IPS-NIHi7 (cell line): ENCODE measurements at regions not wholly inside any gene's neighbourhood (a gene's known extent, or its start where the extent isn't known, plus 50 kb on each side); places are given as distances from the start of the nearest gene placed in this dataset.
"Not testable (repeated sequence)": the region's sequence is repeated elsewhere in the genome, so short reads cannot be mapped to it uniquely, and the experiment has no call there.

ENCODE experiments used
- DNase-seq: peaks from one replicate; pipeline ENCODE4 v3.0.0; 2012; ENCODE audit warnings: mixed read lengths; ENCODE audit errors: extremely low spot score

DNA sequence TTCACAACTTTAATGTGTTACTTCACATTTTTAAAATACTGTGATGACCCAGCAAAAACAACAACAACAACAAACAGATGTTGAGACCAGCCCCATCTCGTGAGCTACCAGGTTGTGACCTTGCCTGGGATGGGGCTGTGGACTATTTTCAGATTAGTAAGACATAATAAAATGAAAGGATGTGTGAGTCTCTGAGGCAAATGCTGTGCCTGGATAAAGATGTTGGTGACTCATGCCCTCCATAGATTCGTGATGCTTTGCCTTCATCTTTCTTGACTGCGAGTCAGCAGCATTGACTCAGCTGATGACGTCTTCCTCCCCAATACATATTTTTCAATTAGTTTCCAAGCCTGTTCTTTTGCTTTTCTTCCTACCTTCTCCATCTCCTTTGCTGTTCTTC lies 453.0 kb upstream of the CFAP20DC start:
- no peak for DNase-seq

GRCh38 chr3:59499954-59500353 lies 450.1 kb upstream of the CFAP20DC start:
- DNase-seq = no peak

DNA sequence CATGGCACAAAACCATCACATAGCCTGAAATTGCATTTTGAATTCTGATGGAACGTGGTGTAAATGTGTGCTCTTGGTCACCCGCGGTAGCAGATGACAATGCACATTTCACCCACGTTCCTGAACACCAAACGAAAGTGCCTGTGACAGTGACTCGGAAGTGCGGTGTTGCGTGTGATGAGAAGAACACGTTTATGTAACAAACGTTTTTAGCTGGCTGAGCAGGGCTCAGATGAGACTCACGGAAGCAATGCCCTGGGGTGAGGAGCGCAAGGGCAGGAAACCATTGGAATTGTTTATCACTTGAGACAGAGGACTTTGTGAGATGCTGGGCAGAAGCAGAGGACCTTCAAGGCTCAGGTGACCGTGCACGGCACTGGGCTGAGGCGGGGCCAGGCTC lies 449.2 kb upstream of the CFAP20DC start:
- no peak for DNase-seq

DNA sequence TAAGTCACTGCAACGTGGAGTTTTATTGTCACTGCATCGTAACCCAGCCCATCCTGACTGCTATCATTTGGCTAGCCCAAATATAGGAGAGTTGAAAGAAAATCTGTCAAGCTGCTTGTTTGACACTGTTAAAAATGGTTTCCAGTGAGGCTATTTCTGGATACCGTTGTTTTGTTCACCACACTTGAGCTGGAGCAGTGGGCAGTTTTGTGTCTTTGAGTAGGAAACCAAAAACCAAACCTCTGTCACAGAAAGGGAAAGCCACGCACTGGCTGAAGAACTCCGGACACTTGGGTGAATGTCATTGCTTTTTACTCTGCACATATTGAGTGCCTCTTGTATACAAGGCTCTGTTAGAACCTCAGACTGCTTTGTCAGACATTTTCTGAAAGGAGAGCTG lies 446.4 kb upstream of the CFAP20DC start:
- DNase-seq = no peak

GRCh38 chr3:59494969-59495368 lies 445.1 kb upstream of the CFAP20DC start:
- not testable (repeated sequence) for DNase-seq

GRCh38 chr3:59486520-59486919 lies 436.7 kb upstream of the CFAP20DC start:
- no peak for DNase-seq

- DNase-seq = no peak
Measured at GRCh38 chr3:59483191-59483590, 433.4 kb upstream of the CFAP20DC start.

DNA sequence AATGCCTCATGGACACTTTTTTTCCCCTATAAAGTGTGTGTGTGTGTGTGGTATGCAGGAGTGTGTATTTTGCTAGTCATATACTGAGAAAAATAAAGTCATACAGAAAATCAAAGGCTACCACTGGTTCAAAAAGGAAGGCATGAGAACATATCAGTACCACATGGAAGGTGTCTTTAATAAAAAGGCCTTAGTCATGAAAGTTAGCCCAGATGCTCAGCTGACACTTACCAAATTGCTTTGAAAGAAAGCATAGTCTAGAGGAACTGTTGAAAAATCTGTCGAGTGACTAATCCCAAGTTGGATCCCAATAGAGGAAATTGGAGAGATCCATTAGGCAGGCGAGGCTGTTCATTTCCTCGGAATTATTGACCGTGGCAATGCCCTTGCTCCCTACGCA lies 432.9 kb upstream of the CFAP20DC start:
- no peak for DNase-seq

DNA sequence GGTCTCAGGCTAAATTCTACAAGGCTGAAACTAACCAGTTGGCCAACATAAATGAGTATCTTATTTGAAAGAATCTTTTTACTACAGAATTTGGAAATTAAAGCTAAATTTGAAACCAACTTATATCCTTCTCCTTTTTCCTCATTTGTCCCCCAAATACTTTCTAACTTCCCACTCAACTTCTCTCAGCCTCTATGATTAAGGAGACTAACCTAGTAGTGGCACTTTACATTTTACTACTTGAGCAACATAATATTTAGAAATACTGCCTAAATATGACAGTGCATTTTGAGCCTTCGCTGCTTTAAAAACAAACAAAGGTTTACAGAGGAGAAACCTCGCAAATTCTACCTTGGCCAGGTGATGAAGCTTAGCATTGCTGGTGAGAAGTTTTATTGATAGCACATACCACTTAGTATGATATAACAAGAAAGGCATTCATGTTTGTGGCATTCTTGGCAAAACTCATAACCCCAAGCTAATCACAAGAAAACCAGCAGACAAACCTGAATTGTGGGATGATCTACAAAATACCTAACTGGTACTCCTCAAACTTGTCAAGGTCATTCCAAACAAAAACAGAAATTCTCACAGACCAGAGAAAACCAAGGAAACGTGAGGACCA lies 432.1 kb upstream of the CFAP20DC start:
- DNase-seq = no peak

DNA sequence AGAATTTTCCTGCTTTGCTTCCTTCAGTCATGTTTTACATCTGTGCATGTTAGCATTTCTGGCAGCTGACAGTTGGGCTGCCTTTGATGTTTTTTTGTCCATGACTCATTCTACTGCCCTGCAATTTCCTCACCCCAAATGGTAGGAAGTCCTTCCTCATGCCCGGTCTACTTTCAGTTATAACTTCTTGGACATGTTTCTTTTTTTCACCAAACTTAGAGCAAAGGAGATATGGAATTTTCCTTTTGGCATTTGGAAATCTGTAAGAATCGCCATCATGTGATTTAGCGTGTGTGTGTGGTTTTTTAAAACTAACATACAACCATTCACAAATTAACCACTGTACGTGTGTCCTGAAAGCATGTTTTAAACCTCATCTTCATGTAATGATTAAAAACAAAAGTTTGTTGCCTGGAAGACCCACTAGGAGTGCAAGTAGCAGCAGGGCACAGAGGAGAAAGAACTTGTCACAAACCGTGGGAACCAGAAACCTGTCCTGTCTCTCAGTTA lies 430.7 kb upstream of the CFAP20DC start:
- no peak for DNase-seq

DNA sequence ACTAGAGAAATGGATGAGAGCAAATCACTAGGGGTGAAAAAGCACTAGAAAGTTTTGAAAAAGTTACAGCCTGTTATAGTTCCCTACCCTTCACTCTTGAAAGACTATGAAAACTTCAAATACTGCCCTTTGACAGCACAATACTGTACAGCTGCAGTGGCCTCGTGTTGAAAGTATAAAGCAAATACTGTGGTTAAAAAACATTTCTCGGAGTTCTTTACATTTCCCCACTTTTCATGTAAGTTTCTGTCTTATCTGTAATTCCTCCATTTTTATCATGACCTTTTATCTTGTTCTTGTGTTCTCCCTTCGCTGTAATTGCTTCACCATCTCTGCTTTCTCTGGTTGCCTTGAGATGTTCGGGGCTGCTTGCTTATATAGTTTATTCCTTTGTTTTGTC lies 423.8 kb upstream of the CFAP20DC start:
- no peak for DNase-seq

DNA sequence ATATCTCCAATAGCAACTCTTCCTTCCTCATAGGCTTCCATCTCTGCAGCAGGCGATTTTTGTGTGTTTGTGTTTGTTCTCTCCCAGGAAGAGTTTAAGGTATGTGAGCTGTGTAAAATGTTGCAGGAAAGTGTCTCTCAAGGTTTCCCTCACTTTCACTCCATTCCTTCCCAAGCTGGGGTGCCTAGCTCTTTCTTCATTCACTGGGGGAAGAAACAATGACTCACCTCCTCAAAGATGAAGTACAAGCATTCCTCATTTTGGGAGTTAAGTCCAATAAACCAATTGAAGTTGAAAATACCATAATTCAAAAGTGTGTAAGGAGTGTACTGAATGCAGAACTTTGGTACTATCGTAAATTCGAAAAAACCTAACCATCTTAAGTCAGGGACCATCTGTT lies 422.7 kb upstream of the CFAP20DC start:
- DNase-seq = no peak

DNA sequence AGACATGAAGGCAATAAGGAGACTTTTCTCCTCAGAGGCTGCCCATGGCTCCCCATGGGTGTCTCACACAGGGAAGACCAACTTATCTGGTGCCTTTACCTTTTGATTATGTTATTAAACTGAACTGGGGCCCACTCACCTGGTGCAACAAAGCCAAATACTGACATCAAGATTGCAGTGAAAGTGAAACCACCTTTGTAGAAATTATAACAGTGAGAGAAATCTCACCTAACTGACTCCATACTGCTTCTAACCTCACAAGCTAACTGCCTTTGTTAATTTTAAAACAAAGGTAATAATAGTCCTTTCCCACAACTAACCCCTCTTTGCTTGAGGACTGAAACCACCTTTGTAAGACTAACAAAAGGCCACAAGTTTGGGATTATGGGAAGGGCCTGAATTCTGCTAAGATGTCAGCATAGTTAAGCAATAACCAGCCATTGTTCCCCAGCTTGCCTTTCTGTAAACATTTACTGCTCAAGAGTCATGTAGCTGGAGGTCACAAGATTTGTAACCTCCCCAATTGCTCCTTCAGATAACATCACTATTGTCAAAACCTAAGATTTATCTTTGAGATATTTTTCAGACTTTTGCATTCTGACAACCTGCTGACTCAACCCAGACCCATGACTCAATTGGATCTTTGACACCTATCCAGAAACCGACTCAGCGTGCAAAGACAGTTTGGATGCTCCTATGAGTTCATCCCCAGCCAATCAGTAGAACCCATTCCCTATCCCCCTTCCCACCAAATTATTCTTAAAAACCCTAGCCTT lies 420.3 kb upstream of the CFAP20DC start:
- no peak for DNase-seq

- DNase-seq = no peak
Measured at GRCh38 chr3:59467476-59467875, 417.7 kb upstream of the CFAP20DC start.

DNA sequence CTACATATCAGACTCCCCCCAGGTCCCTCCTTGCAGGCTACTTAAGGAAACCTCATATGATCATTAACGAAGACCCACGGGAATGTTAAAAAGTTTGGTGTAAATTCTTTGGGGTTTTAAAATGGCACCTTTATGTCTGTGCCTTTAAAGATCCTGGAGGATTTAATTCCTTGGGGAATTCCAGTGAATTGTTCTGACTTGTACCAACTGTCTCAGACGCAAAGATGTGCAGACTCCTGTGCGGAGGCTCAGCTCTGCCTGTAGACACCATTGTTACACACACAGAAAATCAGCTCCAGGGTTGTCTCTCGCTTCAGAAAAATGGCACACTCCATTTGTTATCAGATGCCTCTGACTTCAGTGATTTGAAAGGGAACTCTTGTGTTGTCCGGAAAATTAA lies 414.4 kb upstream of the CFAP20DC start:
- no peak for DNase-seq

DNA sequence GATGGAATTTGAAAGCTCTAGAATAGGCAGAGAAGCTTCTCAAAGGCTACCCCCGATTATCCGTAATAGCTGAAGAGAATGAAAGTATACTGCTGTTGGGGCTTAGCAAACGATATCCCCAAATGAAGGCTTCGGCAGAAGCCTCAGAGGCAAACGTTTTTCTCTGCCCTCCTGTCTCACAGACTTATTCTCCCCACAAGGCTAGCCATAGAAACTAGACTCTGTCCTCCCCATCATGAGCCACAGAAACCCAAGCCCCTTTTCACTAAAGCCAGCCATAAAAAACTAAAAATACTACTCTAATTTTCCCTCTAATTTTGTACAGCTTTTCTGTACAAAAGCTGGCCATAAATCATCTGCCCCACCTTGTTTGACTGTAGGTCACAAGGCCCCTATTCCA lies 413.4 kb upstream of the CFAP20DC start:
- DNase-seq = no peak

DNA sequence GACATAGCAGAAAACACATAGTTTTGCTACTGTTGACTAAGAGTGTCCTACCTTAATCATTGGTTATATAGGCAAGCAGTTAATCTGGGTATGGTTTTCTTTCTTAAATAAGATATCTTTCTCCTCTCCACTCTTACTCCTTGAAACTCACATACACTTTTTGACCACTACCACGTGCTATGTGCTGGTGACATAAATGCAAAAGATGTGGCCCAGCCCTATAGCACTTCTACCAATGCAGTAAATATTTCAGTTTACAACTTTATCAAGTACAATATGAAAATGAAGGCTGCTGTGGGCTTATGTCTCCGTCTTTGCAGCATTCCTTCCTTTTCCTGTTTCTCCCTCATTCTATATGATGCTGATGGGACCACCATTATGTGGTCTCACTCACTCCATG lies 410.2 kb upstream of the CFAP20DC start:
- DNase-seq = no peak

DNA sequence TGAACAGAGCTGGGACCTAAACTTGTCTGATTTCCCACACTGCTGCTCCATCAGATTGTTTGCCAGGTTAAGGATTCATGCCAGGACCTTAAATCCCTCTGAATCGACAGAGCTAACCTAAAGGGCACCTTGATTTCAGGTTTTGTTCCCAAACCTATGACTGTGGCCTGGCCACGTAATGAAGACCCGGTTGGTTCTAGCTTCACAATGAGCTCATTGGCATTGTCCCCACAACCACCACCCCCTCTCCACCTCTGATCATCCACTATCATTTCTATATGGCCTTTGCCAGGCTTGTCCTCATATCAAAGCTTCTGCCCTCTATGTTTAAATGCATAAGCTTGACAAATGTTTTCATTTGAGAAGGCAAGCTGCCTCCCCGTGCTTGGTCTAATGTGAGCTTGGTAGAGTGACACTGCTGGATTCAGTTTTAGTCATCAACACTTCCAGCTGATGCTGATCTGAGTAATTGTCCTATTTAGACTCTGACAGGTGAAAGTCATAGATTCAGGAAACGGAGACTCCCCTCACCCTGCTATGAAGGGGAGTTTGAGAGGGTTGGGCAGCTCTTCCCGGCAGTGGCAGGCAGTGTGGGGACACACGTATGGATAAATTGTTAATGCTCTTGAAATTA lies 407.1 kb upstream of the CFAP20DC start:
- DNase-seq = no peak

DNA sequence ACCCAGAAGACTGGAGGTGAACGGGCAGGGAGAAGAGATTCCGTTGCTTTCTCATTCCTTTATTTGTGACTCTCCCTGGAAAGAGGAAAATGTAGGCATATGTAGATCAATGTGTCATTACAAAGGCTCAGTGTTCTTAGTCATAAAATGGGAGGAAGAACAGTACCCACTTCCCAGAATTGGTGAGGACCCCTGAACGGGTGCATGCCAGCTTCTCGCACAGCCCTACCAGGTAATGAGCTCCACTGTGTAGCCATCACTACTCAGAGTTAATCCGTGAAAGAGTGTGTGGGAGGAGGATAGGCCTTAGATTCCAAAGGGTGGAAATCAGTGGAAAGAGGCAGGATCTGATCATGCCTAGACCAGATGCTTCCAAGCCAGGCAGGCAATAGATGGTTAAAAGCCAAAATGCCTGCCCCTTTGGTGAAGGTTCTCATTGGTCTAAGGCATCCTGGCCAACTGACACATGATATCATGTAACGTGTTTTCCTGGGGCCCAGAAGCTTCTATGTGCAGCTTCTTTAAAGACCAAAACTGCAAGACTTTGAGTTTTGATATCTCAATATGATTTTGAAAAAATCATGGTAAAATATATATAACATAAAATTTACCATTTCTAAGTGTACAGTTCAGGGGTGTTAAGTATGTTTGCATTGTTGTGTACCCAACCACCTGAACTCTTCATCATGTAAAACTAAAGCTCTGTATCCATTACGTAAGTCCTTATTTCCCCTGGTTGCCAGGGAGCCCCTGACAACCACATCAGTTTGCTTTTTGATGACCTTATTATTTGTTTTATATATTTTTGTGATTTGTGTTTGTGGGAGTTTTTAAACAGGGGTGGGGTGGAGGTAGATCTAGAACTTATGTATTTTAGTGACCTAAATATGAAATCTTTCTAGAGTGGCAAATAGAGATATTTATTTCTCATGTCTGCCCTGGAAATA lies 402.2 kb upstream of the CFAP20DC start:
- no peak for DNase-seq

DNA sequence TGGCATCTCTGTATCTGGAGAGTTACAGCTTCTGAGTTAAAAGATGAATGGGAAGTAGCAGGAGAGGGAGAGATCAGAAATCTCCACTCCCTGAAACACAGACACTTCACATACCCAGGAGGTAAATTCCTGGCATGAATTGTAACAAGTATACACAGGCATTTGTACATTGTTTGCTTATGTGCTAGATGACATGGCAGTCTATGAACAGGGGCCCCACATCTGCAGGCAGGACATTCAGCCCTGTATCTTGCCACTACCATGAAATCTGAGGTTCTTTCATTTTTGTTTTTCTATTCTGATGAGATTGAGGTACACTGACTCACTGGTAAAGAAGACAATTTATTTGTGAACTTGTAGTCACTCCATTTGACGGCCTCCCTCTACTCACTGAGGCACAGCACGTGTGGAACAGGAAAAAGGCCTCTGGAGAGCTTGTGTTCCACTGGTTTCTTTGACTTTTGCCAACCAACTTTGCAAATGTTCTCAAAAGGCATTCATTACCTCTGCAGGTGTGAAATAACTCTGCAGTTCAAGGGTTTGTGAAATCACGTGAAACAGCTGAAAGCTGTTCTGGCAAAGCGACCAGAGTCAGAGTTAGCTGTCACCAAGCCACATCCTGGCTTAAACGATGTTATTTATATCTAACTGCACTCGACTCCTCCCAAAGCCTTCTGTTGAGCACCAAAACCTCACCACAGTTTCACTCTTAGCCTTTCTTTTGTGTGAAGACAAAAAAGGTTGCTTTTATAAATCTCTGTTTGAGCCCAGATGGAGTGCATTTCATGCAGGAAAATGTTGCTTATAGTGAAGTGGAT lies 401.3 kb upstream of the CFAP20DC start:
- no peak for DNase-seq

- no peak for DNase-seq
Measured at GRCh38 chr3:59450437-59450836, 400.6 kb upstream of the CFAP20DC start.
